Lower leg skin (tissue), 3 donors: ENCODE measurements at regions not wholly inside any gene's neighbourhood (a gene's known extent, or its start where the extent isn't known, plus 50 kb on each side); places are given as distances from the start of the nearest gene placed in this dataset.

ENCODE experiments used
- POLR2A ChIP-seq, 2 donors: fragments of 450-650 bp; IDR thresholded peaks; one replicate each; pipeline ENCODE4 v1.6.1; 2016 to 2017; ENCODE audit warnings: antibody characterized with exemption in 2 of 2, mild to moderate bottlenecking in 1 of 2, moderate library complexity in 1 of 2
- TF ChIP-seq, protein P1 (sequence below), 3 donors: fragments of 450-650 bp; IDR thresholded peaks; one replicate each; pipeline ENCODE4 v1.5.1; 2016; ENCODE audit warnings: antibody characterized with exemption in 3 of 3, mild to moderate bottlenecking in 3 of 3, moderate library complexity in 2 of 3

DNA sequence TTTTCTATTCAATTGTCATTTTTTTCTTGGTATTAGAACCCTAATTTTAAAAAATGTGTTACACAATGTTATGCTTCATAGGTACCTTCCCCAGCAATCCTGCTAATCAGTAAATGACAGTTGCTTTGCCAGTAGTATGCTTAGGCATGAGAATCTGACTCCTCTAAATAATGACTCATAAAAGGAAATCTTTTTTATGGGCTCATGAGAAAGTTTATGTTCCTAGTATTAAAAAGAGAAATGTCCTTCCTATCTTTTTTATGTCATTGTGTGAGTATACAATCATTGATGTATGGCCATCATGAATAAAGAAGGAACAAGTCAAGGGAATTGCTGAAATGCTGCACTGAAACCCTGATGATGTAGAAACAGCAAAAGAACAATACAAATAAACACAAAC, 1237.7 kb upstream of the PCDH20 start:
- TF ChIP-seq, protein P1, sequence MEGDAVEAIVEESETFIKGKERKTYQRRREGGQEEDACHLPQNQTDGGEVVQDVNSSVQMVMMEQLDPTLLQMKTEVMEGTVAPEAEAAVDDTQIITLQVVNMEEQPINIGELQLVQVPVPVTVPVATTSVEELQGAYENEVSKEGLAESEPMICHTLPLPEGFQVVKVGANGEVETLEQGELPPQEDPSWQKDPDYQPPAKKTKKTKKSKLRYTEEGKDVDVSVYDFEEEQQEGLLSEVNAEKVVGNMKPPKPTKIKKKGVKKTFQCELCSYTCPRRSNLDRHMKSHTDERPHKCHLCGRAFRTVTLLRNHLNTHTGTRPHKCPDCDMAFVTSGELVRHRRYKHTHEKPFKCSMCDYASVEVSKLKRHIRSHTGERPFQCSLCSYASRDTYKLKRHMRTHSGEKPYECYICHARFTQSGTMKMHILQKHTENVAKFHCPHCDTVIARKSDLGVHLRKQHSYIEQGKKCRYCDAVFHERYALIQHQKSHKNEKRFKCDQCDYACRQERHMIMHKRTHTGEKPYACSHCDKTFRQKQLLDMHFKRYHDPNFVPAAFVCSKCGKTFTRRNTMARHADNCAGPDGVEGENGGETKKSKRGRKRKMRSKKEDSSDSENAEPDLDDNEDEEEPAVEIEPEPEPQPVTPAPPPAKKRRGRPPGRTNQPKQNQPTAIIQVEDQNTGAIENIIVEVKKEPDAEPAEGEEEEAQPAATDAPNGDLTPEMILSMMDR (IDR thresholded peaks at IDR 0.05) = no peak
- TF ChIP-seq POLR2A (IDR thresholded peaks at IDR 0.05) = no peak
